ENCODE measurements at regions not wholly inside any gene's neighbourhood (a gene's known extent, or its start where the extent isn't known, plus 50 kb on each side); places are given as distances from the start of the nearest gene placed in this dataset.

DNA sequence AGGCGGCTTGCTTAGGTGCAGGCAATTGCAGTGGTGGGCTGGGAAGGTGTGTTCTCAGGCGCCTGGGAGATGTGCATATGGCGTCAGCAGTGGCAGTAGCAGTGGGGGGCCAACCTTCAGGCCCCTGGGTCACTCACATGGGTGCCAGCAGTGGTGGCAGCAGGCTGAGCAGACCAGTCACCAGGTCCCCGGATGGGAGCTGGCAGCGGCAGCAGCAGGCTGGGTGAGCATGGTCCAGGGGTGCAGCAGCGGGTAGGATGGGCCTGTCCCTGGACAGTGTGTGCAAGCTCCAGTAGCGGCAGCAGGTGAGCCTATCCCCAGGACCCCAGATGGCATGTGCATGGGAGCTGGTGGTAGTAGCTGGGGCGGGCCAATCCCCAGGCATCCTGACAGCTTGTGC is 108.5 kb upstream of the TMEM260 start:
- no peaks in the 10 kb centered on the region for H3K4me1 ChIP-seq (ENCODE audit: control insufficient read depth, insufficient read depth, low read length)
- POLR2A ChIA-PET (ENCODE audit: unreplicated experiment) = no interaction called here
- no peak overlapping the region for H4K91ac ChIP-seq (ENCODE audit: insufficient read depth, low read depth, low read length)
- no peak overlapping the region for H4K5ac ChIP-seq (ENCODE audit: low read depth, low read length)
- dilution Hi-C loops (cut with HindIII; ENCODE audit: low sequenced_read_pairs, unreplicated experiment) (no loop called here), in situ Hi-C loops (cut with MboI; ENCODE audit: low sequenced_read_pairs) (no loop called here), intact Hi-C loops (cut with micrococcal nuclease) (loop anchor here (5.0 to 10.0 kb wide), 2 partner anchors 626 to 739 kb away; no protein-coding TSS in a partner anchor)
- no peak overlapping the region for H2BK5ac ChIP-seq (ENCODE audit: low read depth, low read length, poor library complexity, severe bottlenecking)
- H3K36me3 ChIP-seq (ENCODE audit: control insufficient read depth, insufficient read depth, low read length) = no peaks in the 10 kb centered on the region
- 80% methylated on average over 1 of the region's 8 CpGs; no CpG with 5 or more reads in 1 of the 2 experiments for WGBS, 2 experiments (ENCODE audit: extremely low coverage in 2 of 2, insufficient read length in 1 of 2)
- H3K56ac ChIP-seq (ENCODE audit: extremely low read depth, insufficient read depth, low read length) = no peak overlapping the region
- no peak overlapping the region for H3K14ac ChIP-seq (replicated peaks; ENCODE audit: low read depth, low read length)
- no peak overlapping the region for H2AFZ ChIP-seq (replicated peaks; ENCODE audit: low read length, poor library complexity)
- ATAC-seq (ENCODE audit: low read depth) = no peak
- no peak overlapping the region for H3K27ac ChIP-seq (ENCODE audit: insufficient read depth, low read length)
- BruUV-seq (replicated peaks) = no TSS peak
- no peak overlapping the region for H2BK20ac ChIP-seq (ENCODE audit: low read depth, low read length)
- no peaks in the 10 kb centered on the region for H3K79me1 ChIP-seq (ENCODE audit: low read depth in 1 of 2, low read length in 2 of 2)
- no peak overlapping the region for H2AK9ac ChIP-seq (replicated peaks; ENCODE audit: low read depth, low read length, poor library complexity)
- no peak overlapping the region for H2AK5ac ChIP-seq (ENCODE audit: low read depth, low read length)
- H3K4ac ChIP-seq (ENCODE audit: low read depth, low read length) = no peak overlapping the region
- no peak overlapping the region for H3K23ac ChIP-seq (ENCODE audit: low read depth, low read length)
- CTCF ChIA-PET = interaction anchor here (0.6 kb wide), 1 partner anchor 739 kb away, joined by 4 read pairs; no protein-coding TSS in a partner anchor
- H3K9me3 ChIP-seq (ENCODE audit: control insufficient read depth, insufficient read depth, low read length) = 0 out of 2 replicates have a peak, but pooled peaks cover 1% of the 10 kb centered on the region
- TF ChIP-seq, protein P1, sequence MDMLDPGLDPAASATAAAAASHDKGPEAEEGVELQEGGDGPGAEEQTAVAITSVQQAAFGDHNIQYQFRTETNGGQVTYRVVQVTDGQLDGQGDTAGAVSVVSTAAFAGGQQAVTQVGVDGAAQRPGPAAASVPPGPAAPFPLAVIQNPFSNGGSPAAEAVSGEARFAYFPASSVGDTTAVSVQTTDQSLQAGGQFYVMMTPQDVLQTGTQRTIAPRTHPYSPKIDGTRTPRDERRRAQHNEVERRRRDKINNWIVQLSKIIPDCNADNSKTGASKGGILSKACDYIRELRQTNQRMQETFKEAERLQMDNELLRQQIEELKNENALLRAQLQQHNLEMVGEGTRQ (IDR thresholded peaks at IDR 0.05; ENCODE audit: low read depth, low read length) = no peak
- TF ChIP-seq MXI1 (IDR thresholded peaks at IDR 0.05; ENCODE audit: borderline replicate concordance, low read depth, low read length) (no peak), CHD1 (IDR thresholded peaks at IDR 0.05; ENCODE audit: low read depth, low read length) (no peak), MAZ (IDR thresholded peaks at IDR 0.05; ENCODE audit: borderline replicate concordance, low read depth, low read length) (no peak), NFE2L2 (IDR thresholded peaks at IDR 0.05; ENCODE audit: low read depth, low read length) (no peak), SMC3 (IDR thresholded peaks at IDR 0.05; ENCODE audit: low read depth, low read length) (no peak)
- no peak overlapping the region for H2BK120ac ChIP-seq (ENCODE audit: low read depth, low read length)
- H3K4me2 ChIP-seq (ENCODE audit: low read depth, low read length) = no peak overlapping the region
- no peak overlapping the region for H4K8ac ChIP-seq (ENCODE audit: low read depth in 2 of 2, low read length in 2 of 2)
- H3K18ac ChIP-seq (ENCODE audit: low read depth, low read length) = no peak overlapping the region
- H3K4me3 ChIP-seq (ENCODE audit: insufficient read depth, low read depth, low read length) = no peak overlapping the region
- H3K9me1 ChIP-seq (ENCODE audit: insufficient read depth, low read length) = no peaks in the 10 kb centered on the region
- peaks cover 23% of the 10 kb centered on the region for H3K27me3 ChIP-seq (ENCODE audit: control insufficient read depth, insufficient read depth, low read length)
- DNase-seq = no peak
- no peak overlapping the region for H2BK15ac ChIP-seq (ENCODE audit: low read depth, low read length)
- no peaks in the 10 kb centered on the region for H4K20me1 ChIP-seq (ENCODE audit: insufficient read depth, low read length)
- H3K9ac ChIP-seq (ENCODE audit: low read depth, low read length) = no peak overlapping the region
